Keratinocyte (primary cell): ENCODE measurements at regions not wholly inside any gene's neighbourhood (a gene's known extent, or its start where the extent isn't known, plus 50 kb on each side); places are given as distances from the start of the nearest gene placed in this dataset.

Experiments used
- DNase-seq: peaks from one replicate; pipeline ENCODE4 v3.0.0-alpha.2; 2011; ENCODE audit warnings: low read depth, missing footprints, low spot score
- FAIRE-seq: peaks from 2 replicates; lab custom pipeline; 2011; peaks lifted over from hg19 to GRCh38; lab: Jason Lieb, UNC
- H2AFZ ChIP-seq: 2 replicates; pipeline ENCODE4 v1.6.0; 2012; ENCODE audit warnings: low read length, control low read depth, inconsistent platforms; ENCODE audit not compliant: control insufficient read depth
- H3K27ac ChIP-seq: 2 replicates; pipeline ENCODE4 v1.5.1; 2011; ENCODE audit warnings: low read length; ENCODE audit not compliant: control insufficient read depth, insufficient read depth
- H3K27me3 ChIP-seq: 3 replicates; pipeline ENCODE4 v1.6.0; 2011; ENCODE audit warnings: low read length; ENCODE audit not compliant: control insufficient read depth, insufficient read depth; ENCODE audit errors: extremely low read depth
- H3K36me3 ChIP-seq, 2 experiments: 2 replicates in 1 of 2; 3 replicates in 1 of 2; pipeline ENCODE4 v1.5.1; 2011; ENCODE audit warnings: low read length in 2 of 2, mild to moderate bottlenecking in 1 of 2; ENCODE audit not compliant: control insufficient read depth in 2 of 2, insufficient read depth in 2 of 2; ENCODE audit errors: extremely low read depth in 1 of 2
- H3K4me1 ChIP-seq: 3 replicates; pipeline ENCODE4 v1.5.1; 2011; ENCODE audit warnings: low read length; ENCODE audit not compliant: control insufficient read depth, insufficient read depth; ENCODE audit errors: extremely low read depth
- H3K4me2 ChIP-seq: 3 replicates; pipeline ENCODE4 v1.6.0; 2011; ENCODE audit warnings: low read depth, low read length; ENCODE audit not compliant: control insufficient read depth, insufficient read depth; ENCODE audit errors: extremely low read depth
- H3K4me3 ChIP-seq, 3 experiments: fragments of 200-600 bp in 1 of 3; sonication (generic) in 1 of 3; 2 replicates in 2 of 3; 3 replicates in 1 of 3; pipeline ENCODE4 v1.5.1; 2011 to 2016; ENCODE audit warnings: low read length in 3 of 3, mild to moderate bottlenecking in 3 of 3, control low read depth in 2 of 3, inconsistent platforms in 1 of 3, low read depth in 1 of 3, mixed read lengths in 1 of 3, mixed run types in 1 of 3, moderate library complexity in 1 of 3; ENCODE audit not compliant: control insufficient read depth in 2 of 3, insufficient read depth in 2 of 3; ENCODE audit errors: extremely low read depth in 1 of 3
- H3K79me2 ChIP-seq: 2 replicates; pipeline ENCODE4 v1.6.0; 2012; ENCODE audit warnings: low read length; ENCODE audit not compliant: control insufficient read depth, insufficient read depth
- H3K9ac ChIP-seq: 3 replicates; pipeline ENCODE4 v1.6.0; 2011; ENCODE audit warnings: low read length; ENCODE audit not compliant: control insufficient read depth, insufficient read depth; ENCODE audit errors: extremely low read depth
- H3K9me1 ChIP-seq: 3 replicates; pipeline ENCODE4 v1.6.0; 2011; ENCODE audit warnings: low read length; ENCODE audit not compliant: control insufficient read depth, insufficient read depth; ENCODE audit errors: extremely low read depth
- H3K9me3 ChIP-seq: 2 replicates; pipeline ENCODE4 v1.5.1; 2012; ENCODE audit warnings: low read depth, low read length; ENCODE audit not compliant: control insufficient read depth
- H4K20me1 ChIP-seq: 3 replicates; pipeline ENCODE4 v1.6.0; 2011; ENCODE audit warnings: low read length; ENCODE audit not compliant: control insufficient read depth, insufficient read depth; ENCODE audit errors: extremely low read depth
- EZH2 ChIP-seq: IDR thresholded peaks from one replicate; pipeline ENCODE4 v1.6.1; 2012; ENCODE audit warnings: inconsistent platforms, mild to moderate bottlenecking, low read length, moderate library complexity
- dilution Hi-C: fragments of 300-500 bp; cut with MboI; formaldehyde crosslinking; loops from one replicate; pipeline ENCODE4 v1.7.0; 2020; ENCODE audit warnings: low sequenced_read_pairs; ENCODE audit not compliant: extremely low pct_ligation_motif_present
- TF ChIP-seq, protein P1 (sequence below), 3 experiments: IDR thresholded peaks in 1 of 3; conservative IDR thresholded peaks in 1 of 3; optimal IDR thresholded peaks in 1 of 3; 2 replicates in 2 of 3; 3 replicates in 1 of 3; pipeline versions ENCODE3 to v1.5.1; 2011; ENCODE audit warnings: low read length in 3 of 3, mild to moderate bottlenecking in 3 of 3, moderate library complexity in 2 of 3, control low read depth in 1 of 3, inconsistent platforms in 1 of 3; ENCODE audit not compliant: insufficient read depth in 2 of 3; ENCODE audit errors: extremely low read depth in 1 of 3

DNA sequence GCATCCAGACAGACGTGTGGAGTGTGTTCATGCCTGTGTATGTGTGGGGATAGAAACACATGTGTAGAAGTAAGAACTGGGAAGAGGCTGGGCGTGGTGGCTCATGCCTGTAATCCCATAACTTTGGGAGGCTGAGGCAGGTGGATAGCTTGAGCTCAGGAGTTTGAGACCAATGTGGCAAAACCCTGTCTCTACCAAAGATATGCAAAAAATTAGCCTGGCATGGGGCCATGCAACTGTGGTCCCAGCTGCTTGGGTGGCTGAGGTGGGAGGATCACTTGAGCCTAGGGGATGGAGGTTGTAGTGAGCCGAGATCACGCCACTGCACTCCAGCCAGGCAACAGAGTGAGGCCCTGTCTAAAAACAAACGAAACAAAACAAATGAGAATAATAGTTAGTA lies 1166.6 kb downstream of the TBC1D22A start:
- peaks cover 10% of the 10 kb centered on the region for H3K9me3 ChIP-seq
- H3K4me2 ChIP-seq, result no peak overlapping the region
- no peak overlapping the region for H3K4me3 ChIP-seq
- dilution Hi-C loops, result no loop called here
- no peak overlapping the region for H2AFZ ChIP-seq
- no peaks in the 10 kb centered on the region for H3K4me1 ChIP-seq
- FAIRE-seq, result no peak
- TF ChIP-seq EZH2, result no peak
- no peak overlapping the region for H3K27ac ChIP-seq
- no peaks in the 10 kb centered on the region for H4K20me1 ChIP-seq
- H3K27me3 ChIP-seq, result no peaks in the 10 kb centered on the region
- H3K36me3 ChIP-seq, result no peaks in the 10 kb centered on the region
- H3K9ac ChIP-seq, result no peak overlapping the region
- no peaks in the 10 kb centered on the region for H3K9me1 ChIP-seq
- H3K79me2 ChIP-seq, result no peaks in the 10 kb centered on the region
- no peak for DNase-seq

DNA sequence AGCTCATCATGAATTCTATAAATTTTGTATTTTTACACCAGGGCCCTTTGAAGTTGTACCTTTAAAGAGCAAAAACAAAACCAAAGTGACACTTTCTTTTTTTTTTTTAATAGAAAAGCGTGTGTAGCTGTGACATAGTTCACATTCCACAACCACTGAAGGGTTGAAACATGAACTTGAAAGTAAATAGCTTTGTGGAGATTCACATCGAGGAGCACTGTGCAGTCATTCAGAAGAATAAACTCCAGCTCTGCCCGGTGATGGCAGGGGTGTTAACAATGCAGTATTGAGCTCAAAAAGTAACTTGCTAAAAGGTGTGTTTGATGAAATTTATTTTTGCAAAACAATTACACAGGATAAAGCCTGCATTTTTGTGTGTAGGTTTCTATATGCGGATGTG lies 1166.2 kb downstream of the TBC1D22A start:
- H3K27ac ChIP-seq, result no peak overlapping the region
- no peak overlapping the region for H3K4me3 ChIP-seq
- dilution Hi-C loops, result no loop called here
- no peak overlapping the region for H3K4me2 ChIP-seq
- H3K9me3 ChIP-seq, result peaks cover 7% of the 10 kb centered on the region
- no peaks in the 10 kb centered on the region for H3K36me3 ChIP-seq
- no peaks in the 10 kb centered on the region for H3K4me1 ChIP-seq
- DNase-seq, result no peak
- no peaks in the 10 kb centered on the region for H4K20me1 ChIP-seq
- FAIRE-seq, result no peak
- no peaks in the 10 kb centered on the region for H3K9me1 ChIP-seq
- TF ChIP-seq, protein P1, sequence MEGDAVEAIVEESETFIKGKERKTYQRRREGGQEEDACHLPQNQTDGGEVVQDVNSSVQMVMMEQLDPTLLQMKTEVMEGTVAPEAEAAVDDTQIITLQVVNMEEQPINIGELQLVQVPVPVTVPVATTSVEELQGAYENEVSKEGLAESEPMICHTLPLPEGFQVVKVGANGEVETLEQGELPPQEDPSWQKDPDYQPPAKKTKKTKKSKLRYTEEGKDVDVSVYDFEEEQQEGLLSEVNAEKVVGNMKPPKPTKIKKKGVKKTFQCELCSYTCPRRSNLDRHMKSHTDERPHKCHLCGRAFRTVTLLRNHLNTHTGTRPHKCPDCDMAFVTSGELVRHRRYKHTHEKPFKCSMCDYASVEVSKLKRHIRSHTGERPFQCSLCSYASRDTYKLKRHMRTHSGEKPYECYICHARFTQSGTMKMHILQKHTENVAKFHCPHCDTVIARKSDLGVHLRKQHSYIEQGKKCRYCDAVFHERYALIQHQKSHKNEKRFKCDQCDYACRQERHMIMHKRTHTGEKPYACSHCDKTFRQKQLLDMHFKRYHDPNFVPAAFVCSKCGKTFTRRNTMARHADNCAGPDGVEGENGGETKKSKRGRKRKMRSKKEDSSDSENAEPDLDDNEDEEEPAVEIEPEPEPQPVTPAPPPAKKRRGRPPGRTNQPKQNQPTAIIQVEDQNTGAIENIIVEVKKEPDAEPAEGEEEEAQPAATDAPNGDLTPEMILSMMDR (optimal IDR thresholded peaks at IDR 0.05 in 1 of 3, IDR thresholded peaks at IDR 0.05 in 1 of 3, conservative IDR thresholded peaks at IDR 0.05 in 1 of 3; ENCODE audit: extremely low read depth in 1 of 3, insufficient read depth in 2 of 3, low read length in 3 of 3), result no peak
- no peak for TF ChIP-seq EZH2
- H3K79me2 ChIP-seq, result no peaks in the 10 kb centered on the region
- H3K27me3 ChIP-seq, result no peaks in the 10 kb centered on the region
- no peak overlapping the region for H3K9ac ChIP-seq
- no peak overlapping the region for H2AFZ ChIP-seq

DNA sequence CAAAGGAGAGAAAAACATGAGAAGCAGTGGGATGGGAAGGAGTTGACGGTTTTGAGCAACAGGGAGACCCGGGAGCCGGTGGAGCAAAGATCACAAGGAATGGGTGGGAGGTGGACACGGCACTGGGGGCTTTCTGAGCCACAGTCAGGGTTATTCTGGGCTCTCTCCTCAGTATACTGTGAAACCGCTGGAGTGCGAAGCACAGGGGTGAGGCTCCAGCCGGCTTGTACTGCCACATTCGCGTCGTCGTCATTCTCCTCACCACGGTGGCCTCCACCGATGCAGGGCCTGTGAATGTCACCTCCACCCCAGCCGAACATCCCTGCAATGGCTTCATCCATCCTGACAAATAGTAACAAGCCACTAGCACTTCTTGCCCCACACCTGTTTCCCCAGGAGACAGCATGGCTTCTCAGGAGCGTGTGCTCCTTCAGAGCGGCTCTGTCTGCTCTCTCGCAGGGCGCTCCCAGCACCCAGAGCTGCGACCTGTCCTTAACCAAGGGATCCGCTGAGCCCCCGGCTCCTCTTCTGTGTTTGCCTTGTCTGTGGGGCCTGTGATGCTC lies 1165.3 kb downstream of the TBC1D22A start:
- Histone ChIP-seq H3K27ac (no peak overlapping the region), H2AFZ (no peak overlapping the region), H3K4me3 (no peak overlapping the region), H3K79me2 (no peaks in the 10 kb centered on the region), H3K4me2 (no peak overlapping the region), H3K27me3 (no peaks in the 10 kb centered on the region), H3K9ac (no peak overlapping the region), H3K4me1 (no peaks in the 10 kb centered on the region), H4K20me1 (no peaks in the 10 kb centered on the region), H3K9me3 (peaks cover 8% of the 10 kb centered on the region), H3K9me1 (no peaks in the 10 kb centered on the region), H3K36me3 (no peaks in the 10 kb centered on the region)
- FAIRE-seq, result no peak
- TF ChIP-seq, protein P1 (optimal IDR thresholded peaks at IDR 0.05 in 1 of 3, IDR thresholded peaks at IDR 0.05 in 1 of 3, conservative IDR thresholded peaks at IDR 0.05 in 1 of 3; ENCODE audit: extremely low read depth in 1 of 3, insufficient read depth in 2 of 3, low read length in 3 of 3), result no peak
- no peak for TF ChIP-seq EZH2
- dilution Hi-C loops, result no loop called here
- no peak for DNase-seq
